ENCODE measurements at regions not wholly inside any gene's neighbourhood (a gene's known extent, or its start where the extent isn't known, plus 50 kb on each side); places are given as distances from the start of the nearest gene placed in this dataset.

DNA sequence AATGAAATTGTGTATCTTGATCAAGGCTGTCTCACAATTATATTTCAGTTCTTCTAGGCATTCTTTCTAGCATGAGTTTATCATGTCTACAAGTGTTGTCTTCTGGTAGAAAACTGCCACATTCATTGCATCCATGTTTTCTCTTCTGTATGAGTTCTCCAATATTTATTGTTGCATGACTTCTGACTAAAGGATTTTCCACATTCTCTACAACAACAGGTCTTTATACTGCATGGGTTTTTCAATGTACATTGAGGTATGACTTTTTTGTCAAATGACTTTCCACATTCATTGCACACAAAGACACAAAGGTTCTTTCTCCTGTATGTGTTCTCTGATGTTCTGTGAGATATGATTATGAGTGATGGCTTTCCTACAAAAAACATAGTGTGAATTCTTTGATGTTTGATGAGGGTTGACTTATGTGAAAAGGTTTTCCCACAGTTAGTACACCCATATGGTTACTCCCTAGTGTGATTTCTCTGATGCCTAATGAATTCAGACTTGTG is 890.6 kb upstream of the CNTN5 start:
- no TSS peak for BruUV-seq (replicated peaks)
- Histone ChIP-seq H2AFZ (ENCODE audit: low read depth, low read length) (no peak overlapping the region), H3K27ac (ENCODE audit: extremely low read depth, low read depth, low read length) (no peak overlapping the region), H3K27me3 (ENCODE audit: control insufficient read depth in 2 of 2, insufficient read depth in 2 of 2, low read length in 2 of 2) (no peaks in the 10 kb centered on the region), H3K9me1 (ENCODE audit: control insufficient read depth, insufficient read depth, low read length) (no peaks in the 10 kb centered on the region), H4K20me1 (replicated peaks; ENCODE audit: control insufficient read depth, insufficient read depth, low read length) (no peaks in the 10 kb centered on the region), H3K9me3 (replicated peaks; ENCODE audit: control insufficient read depth, insufficient read depth, low read depth, low read length) (peaks cover 7% of the 10 kb centered on the region; the same call in 1 of the 2 replicates), H3K4me2 (ENCODE audit: insufficient read depth, low read length) (no peak overlapping the region), H3K9ac (ENCODE audit: insufficient read depth in 1 of 2, low read depth in 2 of 2, low read length in 2 of 2) (no peak overlapping the region), H3K36me3 (ENCODE audit: control insufficient read depth, insufficient read depth, low read length) (no peaks in the 10 kb centered on the region), H3K79me2 (ENCODE audit: control insufficient read depth, insufficient read depth, low read length) (no peaks in the 10 kb centered on the region), H3K4me3 (no peak overlapping the region), H3K4me1 (replicated peaks in 1 of 2; ENCODE audit: control insufficient read depth in 2 of 2, insufficient read depth in 2 of 2, low read length in 2 of 2) (no peaks in the 10 kb centered on the region)
- TF ChIP-seq TRIM28 (IDR thresholded peaks at IDR 0.05): peak; percentile 65; the same call in 1 of the 2 replicates
- no peak for TF ChIP-seq ARHGAP35 (IDR thresholded peaks at IDR 0.05; ENCODE audit: partially characterized antibody)
- TF ChIP-seq HNRNPLL (IDR thresholded peaks at IDR 0.05; ENCODE audit: low read depth, low read length, poor library complexity, severe bottlenecking): no peak
- peak; percentile 95 for TF ChIP-seq ZNF274 (IDR thresholded peaks at IDR 0.05; ENCODE audit: borderline replicate concordance, low read depth, low read length)
- no peak for TF ChIP-seq RB1 (IDR thresholded peaks at IDR 0.05; ENCODE audit: low read depth)
- TF ChIP-seq, protein P1, sequence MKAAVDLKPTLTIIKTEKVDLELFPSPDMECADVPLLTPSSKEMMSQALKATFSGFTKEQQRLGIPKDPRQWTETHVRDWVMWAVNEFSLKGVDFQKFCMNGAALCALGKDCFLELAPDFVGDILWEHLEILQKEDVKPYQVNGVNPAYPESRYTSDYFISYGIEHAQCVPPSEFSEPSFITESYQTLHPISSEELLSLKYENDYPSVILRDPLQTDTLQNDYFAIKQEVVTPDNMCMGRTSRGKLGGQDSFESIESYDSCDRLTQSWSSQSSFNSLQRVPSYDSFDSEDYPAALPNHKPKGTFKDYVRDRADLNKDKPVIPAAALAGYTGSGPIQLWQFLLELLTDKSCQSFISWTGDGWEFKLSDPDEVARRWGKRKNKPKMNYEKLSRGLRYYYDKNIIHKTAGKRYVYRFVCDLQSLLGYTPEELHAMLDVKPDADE (conservative IDR thresholded peaks at IDR 0.05; ENCODE audit: control insufficient read depth, low read depth, low read length): 0 out of 2 replicates have a peak, but pooled peaks have one; percentile 46
- peak in 1 of 2 experiments; percentile 23; a peak in 1 of 4 replicates for TF ChIP-seq TRIM24 (IDR thresholded peaks at IDR 0.05)
- TF ChIP-seq LCOR (CRISPR knock-in tag; IDR thresholded peaks at IDR 0.05): no peak
- no peak for TF ChIP-seq TAF15 (IDR thresholded peaks at IDR 0.05; ENCODE audit: low read depth, low read length)
- TF ChIP-seq ZNF174 (CRISPR knock-in tag; IDR thresholded peaks at IDR 0.05): no peak
- intact Hi-C loops (cut with micrococcal nuclease) (no loop called here), in situ Hi-C loops (cut with MboI) (no loop called here)
- FAIRE-seq: no peak
- DNase-seq (ENCODE audit: extremely low read depth in 1 of 4, low spot score in 3 of 4): no peak
- ATAC-seq: no peak
- ChIA-PET POLR2A (no interaction called here), CTCF (ENCODE audit: low intra/inter-chr PET ratio) (no interaction called here)

All from K562 (cell line).